Gastroesophageal sphincter (tissue), 3 donors: ENCODE measurements at regions not wholly inside any gene's neighbourhood (a gene's known extent, or its start where the extent isn't known, plus 50 kb on each side); places are given as distances from the start of the nearest gene placed in this dataset.

Experiments
- POLR2A ChIP-seq, 2 donors: fragments of 450-650 bp; IDR thresholded peaks; one replicate each; pipeline ENCODE4 v1.6.1; 2017; ENCODE audit warnings: antibody characterized with exemption in 2 of 2, mild to moderate bottlenecking in 2 of 2, moderate library complexity in 1 of 2
- TF ChIP-seq, protein P1 (sequence below), 4 experiments: fragments of 200-600 bp in 2 of 4; fragments of 450-650 bp in 2 of 4; sonication (generic) in 1 of 4; IDR thresholded peaks; one replicate each; pipeline ENCODE4 v1.5.1; 2017 to 2019; ENCODE audit warnings: antibody characterized with exemption in 4 of 4, mild to moderate bottlenecking in 2 of 4, moderate library complexity in 2 of 4

DNA sequence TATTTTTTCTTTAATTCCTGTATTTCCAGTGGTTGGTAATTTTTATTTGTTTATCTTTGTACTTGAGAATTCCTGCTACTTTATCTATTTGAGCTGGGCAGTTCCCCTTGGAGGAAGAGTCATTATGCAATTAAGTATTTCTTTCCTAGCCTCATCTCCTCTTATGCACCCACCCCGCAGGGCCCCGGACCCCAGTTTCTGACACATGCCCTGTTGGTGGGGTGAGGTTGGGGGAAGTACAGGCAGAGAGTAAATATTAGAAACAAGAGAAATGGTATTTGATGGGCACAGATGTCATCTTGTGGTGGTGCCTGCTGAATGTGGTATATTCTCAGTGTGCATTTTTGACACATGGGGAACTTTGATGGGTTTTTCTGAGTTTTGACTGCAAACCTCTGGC, 602.7 kb upstream of the NOX3 start:
- TF ChIP-seq, protein P1, sequence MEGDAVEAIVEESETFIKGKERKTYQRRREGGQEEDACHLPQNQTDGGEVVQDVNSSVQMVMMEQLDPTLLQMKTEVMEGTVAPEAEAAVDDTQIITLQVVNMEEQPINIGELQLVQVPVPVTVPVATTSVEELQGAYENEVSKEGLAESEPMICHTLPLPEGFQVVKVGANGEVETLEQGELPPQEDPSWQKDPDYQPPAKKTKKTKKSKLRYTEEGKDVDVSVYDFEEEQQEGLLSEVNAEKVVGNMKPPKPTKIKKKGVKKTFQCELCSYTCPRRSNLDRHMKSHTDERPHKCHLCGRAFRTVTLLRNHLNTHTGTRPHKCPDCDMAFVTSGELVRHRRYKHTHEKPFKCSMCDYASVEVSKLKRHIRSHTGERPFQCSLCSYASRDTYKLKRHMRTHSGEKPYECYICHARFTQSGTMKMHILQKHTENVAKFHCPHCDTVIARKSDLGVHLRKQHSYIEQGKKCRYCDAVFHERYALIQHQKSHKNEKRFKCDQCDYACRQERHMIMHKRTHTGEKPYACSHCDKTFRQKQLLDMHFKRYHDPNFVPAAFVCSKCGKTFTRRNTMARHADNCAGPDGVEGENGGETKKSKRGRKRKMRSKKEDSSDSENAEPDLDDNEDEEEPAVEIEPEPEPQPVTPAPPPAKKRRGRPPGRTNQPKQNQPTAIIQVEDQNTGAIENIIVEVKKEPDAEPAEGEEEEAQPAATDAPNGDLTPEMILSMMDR (IDR thresholded peaks at IDR 0.05), result no peak
- no peak for TF ChIP-seq POLR2A (IDR thresholded peaks at IDR 0.05)
